Esophagus squamous epithelium (tissue), 5 donors: ENCODE measurements at regions not wholly inside any gene's neighbourhood (a gene's known extent, or its start where the extent isn't known, plus 50 kb on each side); places are given as distances from the start of the nearest gene placed in this dataset.

Source experiments
- DNase-seq: peaks from one replicate; lab custom pipeline; 2025; lab: John Stamatoyannopoulos, UW
- H3K27ac ChIP-seq, 4 donors: fragments of 200-600 bp; sonication (generic); one replicate each; pipeline ENCODE4 v1.5.1; 2016 to 2019; ENCODE audit warnings: mild to moderate bottlenecking in 1 of 4
- H3K27me3 ChIP-seq, 4 donors: fragments of 200-600 bp; sonication (generic); 1 replicate in 3 of 4; 2 replicates in 1 of 4; pipeline versions ENCODE4 v1.5.1 to v1.6.0; 2017 to 2021; ENCODE audit warnings: antibody characterized with exemption in 1 of 4
- H3K36me3 ChIP-seq, 3 donors: fragments of 200-600 bp; sonication (generic); one replicate each; pipeline ENCODE4 v1.5.1; 2016 to 2019
- H3K4me1 ChIP-seq, 3 donors: fragments of 200-600 bp; sonication (generic); one replicate each; pipeline ENCODE4 v1.5.1; 2017 to 2019
- H3K4me3 ChIP-seq, 4 donors: fragments of 200-600 bp; sonication (generic); 1 replicate in 3 of 4; 2 replicates in 1 of 4; pipeline ENCODE4 v1.5.1; 2016 to 2019; ENCODE audit warnings: mild to moderate bottlenecking in 2 of 4, moderate library complexity in 1 of 4
- H3K9me3 ChIP-seq, 3 donors: fragments of 200-600 bp; sonication (generic); one replicate each; pipeline ENCODE4 v1.5.1; 2016 to 2019
- POLR2A ChIP-seq, 4 donors: fragments of 450-650 bp; IDR thresholded peaks; one replicate each; pipeline ENCODE4 v1.6.1; 2017; ENCODE audit warnings: antibody characterized with exemption in 4 of 4, mild to moderate bottlenecking in 4 of 4, moderate library complexity in 3 of 4
- WGBS, 2 donors: methylation state at CpG; one replicate each; pipeline ENCODE4 v1.1.5; 2018; 5-methylcytosine and 5-hydroxymethylcytosine counted together
- intact Hi-C: fragments of 100-400 bp; cut with DNase I; formaldehyde crosslinking; loops from one replicate; pipeline ENCODE4 v1.15.0; 2022
- TF ChIP-seq, protein P1 (sequence below), 6 experiments: fragments of 450-650 bp in 4 of 6; fragments of 200-600 bp in 2 of 6; sonication (generic) in 2 of 6; IDR thresholded peaks; one replicate each; pipeline ENCODE4 v1.5.1; 2016 to 2019; ENCODE audit warnings: antibody characterized with exemption in 6 of 6, mild to moderate bottlenecking in 4 of 6, moderate library complexity in 4 of 6
- donor health status: DM: yes; HTN: yes; CAD: no.

DNA sequence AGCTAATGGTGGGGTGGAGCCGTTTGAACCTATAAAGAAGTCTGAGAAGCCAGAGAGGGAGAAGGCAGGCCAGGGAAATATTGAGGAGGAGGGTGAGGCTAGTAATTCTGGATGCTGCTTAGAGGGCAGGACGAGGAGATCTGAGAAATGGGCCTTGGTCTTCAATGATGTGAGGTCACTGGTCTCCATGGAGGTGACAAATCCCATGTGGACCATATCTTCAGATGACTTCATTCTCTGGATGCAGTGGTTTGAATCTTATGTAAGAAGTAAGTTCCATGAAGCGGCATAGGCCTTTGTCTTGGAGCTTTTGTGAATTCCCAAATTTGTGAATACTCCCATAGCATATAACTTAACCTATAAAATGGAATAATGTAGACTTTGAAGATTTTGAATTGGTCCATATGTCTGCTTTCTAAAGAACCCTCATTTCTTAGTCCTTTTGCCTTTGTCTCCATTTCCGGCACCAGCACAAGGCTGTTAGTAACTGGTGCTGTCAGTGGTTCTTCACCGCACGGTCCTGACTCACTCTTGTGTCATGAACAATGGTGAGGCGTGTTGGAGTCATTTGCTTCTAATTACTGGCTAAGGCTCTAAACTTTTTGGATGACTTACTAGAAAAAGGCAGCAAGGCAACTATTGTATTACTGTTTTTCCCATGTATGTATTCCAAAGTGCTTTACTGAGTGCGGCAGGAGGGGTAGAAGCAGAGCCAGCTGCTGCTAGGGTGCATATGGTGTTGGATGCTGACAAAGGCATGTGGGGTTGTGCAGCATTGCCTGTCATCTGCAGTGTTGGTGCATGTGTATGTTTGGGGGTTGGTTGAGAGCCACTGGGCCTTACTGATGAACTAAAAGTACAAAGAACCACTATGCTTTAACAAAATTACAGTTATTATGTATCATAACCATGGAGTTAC is 279.3 kb upstream of the C2CD4B start:
- Histone ChIP-seq H3K36me3 (no peaks in the 10 kb centered on the region), H3K27me3 (no peaks in the 10 kb centered on the region), H3K9me3 (no peaks in the 10 kb centered on the region), H3K4me3 (no peak overlapping the region), H3K4me1 (peaks cover 0 to 38% (median 7%) of the 10 kb centered on the region in 3 donors), H3K27ac (peak overlapping the region; percentile 13 to 62 (median 33))
- no peak for TF ChIP-seq POLR2A (IDR thresholded peaks at IDR 0.05)
- TF ChIP-seq, protein P1, sequence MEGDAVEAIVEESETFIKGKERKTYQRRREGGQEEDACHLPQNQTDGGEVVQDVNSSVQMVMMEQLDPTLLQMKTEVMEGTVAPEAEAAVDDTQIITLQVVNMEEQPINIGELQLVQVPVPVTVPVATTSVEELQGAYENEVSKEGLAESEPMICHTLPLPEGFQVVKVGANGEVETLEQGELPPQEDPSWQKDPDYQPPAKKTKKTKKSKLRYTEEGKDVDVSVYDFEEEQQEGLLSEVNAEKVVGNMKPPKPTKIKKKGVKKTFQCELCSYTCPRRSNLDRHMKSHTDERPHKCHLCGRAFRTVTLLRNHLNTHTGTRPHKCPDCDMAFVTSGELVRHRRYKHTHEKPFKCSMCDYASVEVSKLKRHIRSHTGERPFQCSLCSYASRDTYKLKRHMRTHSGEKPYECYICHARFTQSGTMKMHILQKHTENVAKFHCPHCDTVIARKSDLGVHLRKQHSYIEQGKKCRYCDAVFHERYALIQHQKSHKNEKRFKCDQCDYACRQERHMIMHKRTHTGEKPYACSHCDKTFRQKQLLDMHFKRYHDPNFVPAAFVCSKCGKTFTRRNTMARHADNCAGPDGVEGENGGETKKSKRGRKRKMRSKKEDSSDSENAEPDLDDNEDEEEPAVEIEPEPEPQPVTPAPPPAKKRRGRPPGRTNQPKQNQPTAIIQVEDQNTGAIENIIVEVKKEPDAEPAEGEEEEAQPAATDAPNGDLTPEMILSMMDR (IDR thresholded peaks at IDR 0.05): no peak
- intact Hi-C loops: no loop called here
- 48 to 49% methylated on average over 8 of the region's 8 CpGs for WGBS, 2 donors
- DNase-seq: no peak

DNA sequence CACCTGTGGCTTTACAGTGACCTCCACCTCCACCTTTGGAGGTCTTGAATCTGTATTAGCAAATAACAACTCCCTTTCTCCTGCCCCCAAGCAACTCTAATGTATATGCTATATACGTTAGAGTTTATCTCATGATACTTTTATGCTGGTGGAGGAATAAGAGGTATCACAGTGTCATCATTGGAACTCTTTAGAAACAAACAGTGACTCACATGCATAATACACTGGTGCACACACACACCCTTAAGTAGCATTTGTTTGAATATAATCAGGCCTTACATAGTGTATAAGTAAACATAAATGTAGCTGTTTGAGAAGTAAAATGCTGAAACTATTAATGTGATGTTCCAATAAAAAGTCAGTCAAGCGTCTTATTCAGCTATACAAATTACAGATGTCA is 280.2 kb upstream of the C2CD4B start:
- WGBS, 2 donors: 67 to 78% methylated on average over 2 of the region's 2 CpGs
- Histone ChIP-seq H3K9me3 (no peaks in the 10 kb centered on the region), H3K4me3 (no peak overlapping the region), H3K27ac (peak overlapping the region in 3 of 4 donors; percentile 21 to 62 (median 45)), H3K36me3 (no peaks in the 10 kb centered on the region), H3K27me3 (no peaks in the 10 kb centered on the region), H3K4me1 (peaks cover 0 to 37% (median 7%) of the 10 kb centered on the region in 3 donors)
- no peak for DNase-seq
- intact Hi-C loops: no loop called here
- TF ChIP-seq, protein P1 (IDR thresholded peaks at IDR 0.05): no peak
- TF ChIP-seq POLR2A (IDR thresholded peaks at IDR 0.05): no peak

DNA sequence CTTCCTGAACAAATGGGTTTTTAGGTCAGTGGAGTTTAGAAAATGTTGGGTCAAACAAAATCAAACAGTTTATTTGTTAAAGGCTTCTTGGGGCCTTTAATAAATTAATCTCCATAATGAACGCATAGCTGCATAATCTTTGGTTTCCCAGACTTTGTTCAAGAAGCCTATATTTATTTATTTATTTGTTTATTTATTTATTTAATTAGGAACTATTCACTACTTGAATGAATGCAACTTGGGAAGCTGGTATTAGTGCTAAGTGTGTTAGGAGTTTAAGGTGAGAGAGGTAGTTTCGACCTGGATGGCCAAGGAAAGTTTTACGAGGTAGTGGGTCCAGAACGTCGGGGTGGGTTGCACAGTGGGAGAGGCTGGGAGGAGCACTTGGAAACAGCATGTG is 281.9 kb upstream of the C2CD4B start:
- TF ChIP-seq, protein P1 (IDR thresholded peaks at IDR 0.05): no peak
- 86 to 91% methylated on average over 5 of the region's 5 CpGs for WGBS, 2 donors
- Histone ChIP-seq H3K4me1 (peaks cover 0 to 29% (median 7%) of the 10 kb centered on the region in 3 donors), H3K27me3 (no peaks in the 10 kb centered on the region), H3K36me3 (no peaks in the 10 kb centered on the region), H3K27ac (no peak overlapping the region), H3K4me3 (no peak overlapping the region), H3K9me3 (no peaks in the 10 kb centered on the region)
- DNase-seq: no peak
- intact Hi-C loops: no loop called here

DNA sequence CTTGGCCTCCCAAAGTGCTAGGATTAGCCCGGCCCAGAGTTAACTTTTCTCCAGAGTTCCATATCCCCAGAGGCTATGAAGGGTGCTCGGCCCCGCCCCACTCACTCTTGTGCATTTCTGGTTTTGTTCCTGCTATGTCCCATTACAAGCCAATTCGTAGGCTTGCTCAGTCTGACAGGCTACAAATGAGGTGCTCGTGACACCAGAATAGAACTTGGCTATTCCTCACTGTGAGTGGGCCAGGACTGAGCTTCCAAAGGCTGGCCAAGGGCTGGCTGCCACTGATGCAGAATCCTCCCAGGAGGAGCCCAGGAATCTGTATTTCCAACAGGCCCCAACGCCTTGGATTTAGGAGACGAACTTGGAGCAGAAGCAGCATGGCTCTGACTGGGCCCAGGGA is 282.7 kb upstream of the C2CD4B start:
- Histone ChIP-seq H3K27me3 (no peaks in the 10 kb centered on the region), H3K27ac (peak overlapping the region in 2 of 4 donors; percentile 43 to 45), H3K4me3 (no peak overlapping the region), H3K36me3 (no peaks in the 10 kb centered on the region), H3K9me3 (no peaks in the 10 kb centered on the region), H3K4me1 (peaks cover 0 to 29% (median 7%) of the 10 kb centered on the region in 3 donors)
- WGBS, 2 donors: 77 to 80% methylated on average over 2 to 3 of the region's 7 CpGs
- DNase-seq: no peak
- intact Hi-C loops: no loop called here
- TF ChIP-seq, protein P1 (IDR thresholded peaks at IDR 0.05): no peak

DNA sequence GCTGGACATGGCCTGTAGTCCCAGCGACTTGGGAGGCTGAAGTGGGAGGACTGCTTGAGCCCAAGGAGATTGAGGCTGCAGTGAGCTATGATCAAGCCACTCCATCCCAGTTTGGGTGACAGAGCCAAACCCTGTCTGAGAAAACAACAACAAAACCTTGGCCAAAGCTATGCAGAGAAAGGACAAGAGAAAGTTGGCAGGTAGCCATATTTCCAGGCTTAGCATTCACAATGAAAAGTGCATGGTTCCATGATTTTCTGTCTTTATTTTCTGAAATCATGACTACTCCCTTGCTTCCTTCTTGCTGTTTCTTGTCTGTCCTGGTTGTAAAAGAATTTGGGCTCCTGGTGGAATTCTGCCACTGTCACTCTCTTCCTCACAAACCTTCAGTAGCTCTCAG is 284.6 kb upstream of the C2CD4B start:
- Histone ChIP-seq H3K9me3 (no peaks in the 10 kb centered on the region), H3K27ac (no peak overlapping the region), H3K4me3 (no peak overlapping the region), H3K4me1 (peaks cover 0 to 44% (median 6%) of the 10 kb centered on the region in 3 donors), H3K27me3 (no peaks in the 10 kb centered on the region), H3K36me3 (no peaks in the 10 kb centered on the region)
- intact Hi-C loops: no loop called here
- 88 to 100% methylated on average over 1 of the region's 1 CpG for WGBS, 2 donors
- no peak for TF ChIP-seq POLR2A (IDR thresholded peaks at IDR 0.05)
- TF ChIP-seq, protein P1 (IDR thresholded peaks at IDR 0.05): no peak
- no peak for DNase-seq
